SHP77 treated with DMSO at 0.1 percent for 48 hours (cell line): ENCODE measurements at regions not wholly inside any gene's neighbourhood (a gene's known extent, or its start where the extent isn't known, plus 50 kb on each side); places are given as distances from the start of the nearest gene placed in this dataset.

ENCODE experiments used
- DNase-seq: peaks from one replicate; lab custom pipeline; 2025; lab: John Stamatoyannopoulos, UW

GRCh38 chr2:18001671-18002070, 123.2 kb downstream of the KCNS3 start:
- no peak for DNase-seq

GRCh38 chr2:17996978-17997377, 118.5 kb downstream of the KCNS3 start:
- DNase-seq, result no peak

- no peak for DNase-seq
These were observed 117.1 kb downstream of the KCNS3 start for GRCh38 chr2:17995593-17995992.
